Testis (tissue), 2 donors: ENCODE measurements at regions not wholly inside any gene's neighbourhood (a gene's known extent, or its start where the extent isn't known, plus 50 kb on each side); places are given as distances from the start of the nearest gene placed in this dataset.

Experiments used
- DNase-seq: peaks from one replicate; pipeline ENCODE4 v3.0.0-alpha.2; 2019
- H3K27ac ChIP-seq, 2 donors: fragments of 200-600 bp; sonication (generic); one replicate each; pipeline ENCODE4 v1.5.1; 2019
- H3K27me3 ChIP-seq: fragments of 200-600 bp; sonication (generic); one replicate; pipeline ENCODE4 v1.5.1; 2019
- H3K36me3 ChIP-seq: fragments of 200-600 bp; sonication (generic); one replicate; pipeline ENCODE4 v1.5.1; 2017; ENCODE audit warnings: low read depth; ENCODE audit errors: missing control alignments
- H3K4me1 ChIP-seq: fragments of 200-600 bp; sonication (generic); one replicate; pipeline ENCODE4 v1.5.1; 2019
- H3K4me3 ChIP-seq, 2 donors: fragments of 200-600 bp; sonication (generic); one replicate each; pipeline ENCODE4 v1.5.1; 2017 to 2019
- H3K9me3 ChIP-seq: fragments of 200-600 bp; sonication (generic); one replicate; pipeline ENCODE4 v1.5.1; 2017
- CTCF ChIP-seq, 3 experiments: fragments of 450-650 bp in 2 of 3; fragments of 200-600 bp in 1 of 3; sonication (generic) in 1 of 3; IDR thresholded peaks; one replicate each; pipeline ENCODE4 v1.5.1; 2016 to 2019; ENCODE audit warnings: antibody characterized with exemption in 3 of 3, mild to moderate bottlenecking in 2 of 3, moderate library complexity in 1 of 3
- POLR2A ChIP-seq: fragments of 450-650 bp; IDR thresholded peaks from one replicate; pipeline ENCODE4 v1.6.1; 2017; ENCODE audit warnings: antibody characterized with exemption, mild to moderate bottlenecking, moderate library complexity
- WGBS, 2 donors: methylation state at CpG; one replicate each; pipeline ENCODE4 v1.1.5; 2018; 5-methylcytosine and 5-hydroxymethylcytosine counted together
- intact Hi-C: fragments of 100-400 bp; cut with DNase I; formaldehyde crosslinking; loops from one replicate; pipeline ENCODE4 v1.15.1; 2023; ENCODE audit warnings: low total_unique reads

- Histone ChIP-seq H3K9me3 (no peaks in the 10 kb centered on the region), H3K4me3 (no peak overlapping the region), H3K4me1 (no peaks in the 10 kb centered on the region), H3K36me3 (no peaks in the 10 kb centered on the region), H3K27me3 (no peaks in the 10 kb centered on the region), H3K27ac (no peak overlapping the region)
- TF ChIP-seq POLR2A (no peak), CTCF (IDR thresholded peaks at IDR 0.05) (no peak)
- no peak for DNase-seq
- intact Hi-C loops = no loop called here
- WGBS, 2 donors = 79 to 80% methylated on average over 11 of the region's 11 CpGs
Observed at GRCh38 chr9:126219648-126220063, 107.0 kb upstream of the MVB12B start.

GRCh38 chr9:126221480-126221879 lies 105.1 kb upstream of the MVB12B start:
- WGBS, 2 donors = 56 to 74% methylated on average over 2 of the region's 2 CpGs
- H3K36me3 ChIP-seq = no peaks in the 10 kb centered on the region
- H3K4me3 ChIP-seq = no peak overlapping the region
- H3K27me3 ChIP-seq = no peaks in the 10 kb centered on the region
- intact Hi-C loops = no loop called here
- TF ChIP-seq CTCF (IDR thresholded peaks at IDR 0.05) (no peak), POLR2A (no peak)
- no peaks in the 10 kb centered on the region for H3K9me3 ChIP-seq
- no peak for DNase-seq
- H3K27ac ChIP-seq = no peak overlapping the region
- no peaks in the 10 kb centered on the region for H3K4me1 ChIP-seq

- H3K27ac ChIP-seq = no peak overlapping the region
- TF ChIP-seq POLR2A (no peak), CTCF (IDR thresholded peaks at IDR 0.05) (no peak)
- H3K9me3 ChIP-seq = no peaks in the 10 kb centered on the region
- H3K4me3 ChIP-seq = peak overlapping the region in 1 of 2 donors; percentile 8
- DNase-seq = no peak
- H3K4me1 ChIP-seq = no peaks in the 10 kb centered on the region
- no peaks in the 10 kb centered on the region for H3K27me3 ChIP-seq
- intact Hi-C loops = no loop called here
- no peaks in the 10 kb centered on the region for H3K36me3 ChIP-seq
- WGBS, 2 donors = 7% methylated on average over 20 to 26 of the region's 26 CpGs
Observed at GRCh38 chr9:126222363-126222834, 104.2 kb upstream of the MVB12B start.

GRCh38 chr9:126222835-126223431 lies 103.7 kb upstream of the MVB12B start:
- DNase-seq = no peak
- 8 to 32% methylated on average over 10 to 29 of the region's 29 CpGs for WGBS, 2 donors
- H3K27me3 ChIP-seq = no peaks in the 10 kb centered on the region

More at GRCh38 chr9:126222835-126223431, 103.7 kb upstream of the MVB12B start:
- Histone ChIP-seq H3K4me3 (peak overlapping the region in 1 of 2 donors; percentile 8), H3K36me3 (no peaks in the 10 kb centered on the region), H3K27ac (no peak overlapping the region), H3K9me3 (no peaks in the 10 kb centered on the region), H3K4me1 (no peaks in the 10 kb centered on the region)
- no peak for TF ChIP-seq POLR2A
- TF ChIP-seq CTCF (IDR thresholded peaks at IDR 0.05) = no peak
- intact Hi-C loops = no loop called here
